RWPE1 (cell line): ENCODE measurements at regions not wholly inside any gene's neighbourhood (a gene's known extent, or its start where the extent isn't known, plus 50 kb on each side); places are given as distances from the start of the nearest gene placed in this dataset.

Experiments
- CTCF ChIA-PET: fragments of 350-600 bp; sonication (Branson Sonifier 250); formaldehyde crosslinking; extraction: SDS; loops from one replicate; lab custom pipeline; 2021; lab: Yijun Ruan, JAX
- POLR2A ChIA-PET: fragments of 400-600 bp; formaldehyde crosslinking; extraction: SDS; loops from one replicate; lab custom pipeline; 2020; ENCODE audit warnings: antibody characterized with exemption; ENCODE audit not compliant: low non-redundant PET; lab: Yijun Ruan, JAX
- DNase-seq: peaks from one replicate; pipeline ENCODE4 v3.0.0; 2012; ENCODE audit warnings: low spot score
- H3K27ac ChIP-seq: fragments of 450-650 bp; 2 replicates; pipeline ENCODE4 v1.5.1; 2017
- CTCF ChIP-seq: fragments of 450-650 bp; conservative IDR thresholded peaks from 2 replicates; pipeline ENCODE4 v1.5.1; 2017; ENCODE audit warnings: low read depth, mild to moderate bottlenecking

GRCh38 chr2:134148172-134148571 is 105.7 kb upstream of the MGAT5 start:
- no peak for DNase-seq
- H3K27ac ChIP-seq: no peak overlapping the region
- ChIA-PET POLR2A (interaction anchor here (0.6 kb wide), 1 partner anchor 770 kb away, joined by 4 read pairs; no protein-coding TSS in a partner anchor), CTCF (no interaction called here)
- TF ChIP-seq CTCF: no peak

- CTCF ChIA-PET: interaction anchor here (0.9 kb wide), 1 partner anchor 60 kb away, joined by 3 read pairs; no protein-coding TSS in a partner anchor
These were observed 104.9 kb upstream of the MGAT5 start for GRCh38 chr2:134148843-134149472.

GRCh38 chr2:134149904-134150303 is 104.0 kb upstream of the MGAT5 start:
- ChIA-PET CTCF (interaction anchor here (0.9 kb wide), 1 partner anchor 59 kb away, joined by 3 read pairs; no protein-coding TSS in a partner anchor), POLR2A (no interaction called here)
- no peak for DNase-seq
- H3K27ac ChIP-seq: no peak overlapping the region
- no peak for TF ChIP-seq CTCF

More at GRCh38 chr2:134148843-134149472, 104.9 kb upstream of the MGAT5 start:
- H3K27ac ChIP-seq: peak overlapping the region; percentile 66
- no peak for TF ChIP-seq CTCF
- POLR2A ChIA-PET: no interaction called here
- DNase-seq: no peak

- no peak overlapping the region for H3K27ac ChIP-seq
- no peak for TF ChIP-seq CTCF
- ChIA-PET POLR2A (no interaction called here), CTCF (no interaction called here)
- no peak for DNase-seq
These were observed 103.1 kb upstream of the MGAT5 start for GRCh38 chr2:134150760-134151159.

- H3K27ac ChIP-seq: no peak overlapping the region
- ChIA-PET POLR2A (no interaction called here), CTCF (no interaction called here)
- no peak for DNase-seq
- TF ChIP-seq CTCF: no peak
These were observed 101.5 kb upstream of the MGAT5 start for GRCh38 chr2:134152045-134153010.

GRCh38 chr2:134153294-134153880 is 100.5 kb upstream of the MGAT5 start:
- no peak overlapping the region for H3K27ac ChIP-seq
- ChIA-PET POLR2A (no interaction called here), CTCF (no interaction called here)
- no peak for TF ChIP-seq CTCF
- no peak for DNase-seq
